ENCODE measurements at regions not wholly inside any gene's neighbourhood (a gene's known extent, or its start where the extent isn't known, plus 50 kb on each side); places are given as distances from the start of the nearest gene placed in this dataset.

- no peak for DNase-seq (ENCODE audit: low read depth)
- Histone ChIP-seq H3K27me3 (ENCODE audit: control insufficient read depth, insufficient read depth, low read length) (no peaks in the 10 kb centered on the region), H3K36me3 (ENCODE audit: control insufficient read depth, insufficient read depth, low read length) (no peaks in the 10 kb centered on the region), H3K4me3 (ENCODE audit: low read depth, low read length) (no peak overlapping the region)
- TF ChIP-seq, protein P1, sequence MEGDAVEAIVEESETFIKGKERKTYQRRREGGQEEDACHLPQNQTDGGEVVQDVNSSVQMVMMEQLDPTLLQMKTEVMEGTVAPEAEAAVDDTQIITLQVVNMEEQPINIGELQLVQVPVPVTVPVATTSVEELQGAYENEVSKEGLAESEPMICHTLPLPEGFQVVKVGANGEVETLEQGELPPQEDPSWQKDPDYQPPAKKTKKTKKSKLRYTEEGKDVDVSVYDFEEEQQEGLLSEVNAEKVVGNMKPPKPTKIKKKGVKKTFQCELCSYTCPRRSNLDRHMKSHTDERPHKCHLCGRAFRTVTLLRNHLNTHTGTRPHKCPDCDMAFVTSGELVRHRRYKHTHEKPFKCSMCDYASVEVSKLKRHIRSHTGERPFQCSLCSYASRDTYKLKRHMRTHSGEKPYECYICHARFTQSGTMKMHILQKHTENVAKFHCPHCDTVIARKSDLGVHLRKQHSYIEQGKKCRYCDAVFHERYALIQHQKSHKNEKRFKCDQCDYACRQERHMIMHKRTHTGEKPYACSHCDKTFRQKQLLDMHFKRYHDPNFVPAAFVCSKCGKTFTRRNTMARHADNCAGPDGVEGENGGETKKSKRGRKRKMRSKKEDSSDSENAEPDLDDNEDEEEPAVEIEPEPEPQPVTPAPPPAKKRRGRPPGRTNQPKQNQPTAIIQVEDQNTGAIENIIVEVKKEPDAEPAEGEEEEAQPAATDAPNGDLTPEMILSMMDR (IDR thresholded peaks at IDR 0.05; ENCODE audit: insufficient read depth, low read length, severe bottlenecking), result no peak
- FAIRE-seq, result no peak
Measured at GRCh38 chr11:105203569-105204240, 64.1 kb upstream of the CARD18 start.

DNA sequence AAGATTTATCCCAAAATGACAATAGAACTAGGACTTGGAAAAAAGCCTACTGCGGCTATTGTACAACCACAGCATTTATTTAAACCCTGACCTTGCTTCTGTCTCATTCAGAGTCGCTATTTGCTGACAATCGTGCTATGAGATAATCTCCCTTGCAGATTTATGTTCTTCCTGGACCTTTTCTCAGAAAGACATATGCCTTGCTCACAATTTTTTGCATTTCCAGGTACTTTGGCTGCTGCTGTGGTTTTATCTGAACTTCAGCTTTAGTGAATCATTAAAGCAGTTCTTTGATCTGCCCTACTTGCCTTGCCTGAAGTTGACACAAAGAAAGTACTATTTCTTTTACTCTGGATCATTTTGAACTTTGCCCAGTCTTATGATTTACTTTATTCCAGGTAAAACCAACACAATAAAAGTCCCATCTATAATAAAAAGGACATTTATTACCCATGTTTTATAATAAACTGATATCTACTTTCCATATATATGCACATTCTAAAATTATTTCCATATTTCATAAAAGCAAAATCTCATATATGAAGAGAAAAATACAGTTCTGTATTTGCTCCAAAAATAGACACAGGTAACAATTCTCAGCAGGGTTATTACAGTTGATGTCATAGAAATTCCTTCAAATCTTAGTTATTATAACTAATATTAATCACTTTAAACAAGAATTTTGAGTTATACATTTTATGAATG is 63.4 kb upstream of the CARD18 start:
- Histone ChIP-seq H3K4me3 (ENCODE audit: low read depth, low read length) (no peak overlapping the region), H3K36me3 (ENCODE audit: control insufficient read depth, insufficient read depth, low read length) (no peaks in the 10 kb centered on the region), H3K27me3 (ENCODE audit: control insufficient read depth, insufficient read depth, low read length) (no peaks in the 10 kb centered on the region)
- TF ChIP-seq, protein P1 (IDR thresholded peaks at IDR 0.05; ENCODE audit: insufficient read depth, low read length, severe bottlenecking), result no peak
- FAIRE-seq (no peak), DNase-seq (ENCODE audit: low read depth) (no peak)

GRCh38 chr11:105202422-105202821 is 62.9 kb upstream of the CARD18 start:
- TF ChIP-seq, protein P1 (IDR thresholded peaks at IDR 0.05; ENCODE audit: insufficient read depth, low read length, severe bottlenecking), result no peak
- no peak for FAIRE-seq

GRCh38 chr11:105201166-105201565 is 61.6 kb upstream of the CARD18 start:
- H3K36me3 ChIP-seq (ENCODE audit: control insufficient read depth, insufficient read depth, low read length), result no peaks in the 10 kb centered on the region
- no peak for FAIRE-seq

More at GRCh38 chr11:105202422-105202821, 62.9 kb upstream of the CARD18 start:
- DNase-seq (ENCODE audit: low read depth), result no peak
- Histone ChIP-seq H3K4me3 (ENCODE audit: low read depth, low read length) (no peak overlapping the region), H3K27me3 (ENCODE audit: control insufficient read depth, insufficient read depth, low read length) (no peaks in the 10 kb centered on the region), H3K36me3 (ENCODE audit: control insufficient read depth, insufficient read depth, low read length) (no peaks in the 10 kb centered on the region)

DNA sequence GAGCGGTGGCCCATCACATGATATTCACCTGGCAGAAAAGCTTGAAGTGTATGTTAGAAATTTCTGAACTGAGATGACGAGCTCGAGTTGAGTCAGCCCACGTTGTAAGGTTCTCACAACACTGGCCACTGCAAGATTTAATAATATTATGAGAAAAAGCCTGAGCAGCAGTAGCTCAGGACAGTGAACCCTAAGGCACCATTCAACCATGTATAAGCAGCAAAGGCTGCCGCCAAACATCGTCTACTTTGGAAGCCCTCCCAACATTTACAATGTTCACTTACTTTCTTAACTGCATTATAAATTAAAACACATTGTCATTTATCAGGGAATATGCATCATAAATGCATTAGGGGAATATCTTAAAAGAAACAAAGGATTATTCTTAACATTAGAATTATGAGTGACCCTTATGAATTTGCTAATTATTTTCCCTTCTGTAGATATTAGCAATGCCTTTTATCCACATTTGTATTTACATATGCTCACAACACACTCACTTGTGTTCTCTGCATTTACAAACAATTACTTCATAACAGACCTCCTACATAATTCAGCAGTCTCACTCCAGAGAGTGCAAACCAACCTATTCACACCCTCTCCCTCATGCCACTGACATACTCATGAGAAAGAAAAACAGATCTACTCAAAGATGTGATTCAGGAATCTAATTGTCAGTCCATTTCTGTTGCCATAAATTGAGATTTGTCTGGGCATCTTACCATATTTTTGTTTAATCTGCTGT is 57.7 kb upstream of the CARD18 start:
- H3K27me3 ChIP-seq (ENCODE audit: control insufficient read depth, insufficient read depth, low read length), result no peaks in the 10 kb centered on the region
- FAIRE-seq, result no peak
- H3K36me3 ChIP-seq (ENCODE audit: control insufficient read depth, insufficient read depth, low read length), result no peaks in the 10 kb centered on the region
- TF ChIP-seq, protein P1 (IDR thresholded peaks at IDR 0.05; ENCODE audit: insufficient read depth, low read length, severe bottlenecking), result no peak
- no peak for DNase-seq (ENCODE audit: low read depth)
- H3K4me3 ChIP-seq (ENCODE audit: low read depth, low read length), result no peak overlapping the region

More at GRCh38 chr11:105201166-105201565, 61.6 kb upstream of the CARD18 start:
- Histone ChIP-seq H3K27me3 (ENCODE audit: control insufficient read depth, insufficient read depth, low read length) (no peaks in the 10 kb centered on the region), H3K4me3 (ENCODE audit: low read depth, low read length) (no peak overlapping the region)
- no peak for DNase-seq (ENCODE audit: low read depth)
- TF ChIP-seq, protein P1 (IDR thresholded peaks at IDR 0.05; ENCODE audit: insufficient read depth, low read length, severe bottlenecking), result no peak
